Neuronal stem cell (in vitro differentiated cells): ENCODE measurements at regions not wholly inside any gene's neighbourhood (a gene's known extent, or its start where the extent isn't known, plus 50 kb on each side); places are given as distances from the start of the nearest gene placed in this dataset.

Source experiments
- DNase-seq: peaks from one replicate; pipeline ENCODE4 v3.0.0-alpha.2; 2013; ENCODE audit warnings: low spot score
- H2AFZ ChIP-seq: one replicate; pipeline ENCODE4 v1.6.1; 2013; ENCODE audit warnings: mild to moderate bottlenecking, low read length, inconsistent platforms
- H2AK5ac ChIP-seq: 2 replicates; pipeline ENCODE4 v1.6.1; 2013; ENCODE audit warnings: low read depth, mild to moderate bottlenecking, inconsistent platforms, low read length, moderate library complexity, mixed read lengths
- H2BK120ac ChIP-seq: 2 replicates; pipeline ENCODE4 v1.6.1; 2013; ENCODE audit warnings: low read depth, mild to moderate bottlenecking, inconsistent platforms, low read length, moderate library complexity, mixed read lengths
- H2BK12ac ChIP-seq: one replicate; pipeline ENCODE4 v1.6.1; 2013; ENCODE audit warnings: low read length, inconsistent platforms
- H2BK15ac ChIP-seq: 2 replicates; pipeline ENCODE4 v1.6.1; 2013; ENCODE audit warnings: mild to moderate bottlenecking, low read length, inconsistent platforms, mixed read lengths
- H2BK5ac ChIP-seq: one replicate; pipeline ENCODE4 v1.6.1; 2013; ENCODE audit warnings: inconsistent platforms, mild to moderate bottlenecking, low read length, moderate library complexity
- H3K14ac ChIP-seq: one replicate; pipeline ENCODE4 v1.6.1; 2013; ENCODE audit warnings: low read length, inconsistent platforms
- H3K18ac ChIP-seq: 2 replicates; pipeline ENCODE4 v1.6.1; 2013; ENCODE audit warnings: low read length, inconsistent platforms
- H3K23ac ChIP-seq: 2 replicates; pipeline ENCODE4 v1.6.1; 2013; ENCODE audit warnings: low read depth, mild to moderate bottlenecking, mixed read lengths, low read length, inconsistent platforms; ENCODE audit not compliant: poor library complexity
- H3K27ac ChIP-seq: replicated peaks from 3 replicates; pipeline ENCODE4 v1.5.1; 2013; ENCODE audit warnings: low read length, inconsistent platforms
- H3K27me3 ChIP-seq, 3 experiments: 2 replicates each; pipeline ENCODE4 v1.6.1; 2013; ENCODE audit warnings: low read length in 3 of 3, mild to moderate bottlenecking in 2 of 3, inconsistent platforms in 1 of 3, low read depth in 1 of 3, mixed read lengths in 1 of 3, moderate library complexity in 1 of 3; ENCODE audit not compliant: control insufficient read depth in 3 of 3, insufficient read depth in 3 of 3
- H3K36me3 ChIP-seq, 2 donors: replicated peaks in 1 of 2; 2 replicates each; pipeline ENCODE4 v1.6.1; 2013; ENCODE audit warnings: low read length in 2 of 2; ENCODE audit not compliant: control insufficient read depth in 2 of 2, insufficient read depth in 2 of 2
- H3K4ac ChIP-seq: 2 replicates; pipeline ENCODE4 v1.6.1; 2013; ENCODE audit warnings: inconsistent platforms, mild to moderate bottlenecking, low read length, moderate library complexity
- H3K4me1 ChIP-seq, 2 donors: 1 replicate in 1 of 2; 2 replicates in 1 of 2; pipeline ENCODE4 v1.6.1; 2013; ENCODE audit warnings: low read length in 2 of 2, low read depth in 1 of 2; ENCODE audit not compliant: control insufficient read depth in 2 of 2, insufficient read depth in 1 of 2
- H3K4me2 ChIP-seq: one replicate; pipeline ENCODE4 v1.6.1; 2013; ENCODE audit warnings: mild to moderate bottlenecking, low read length, inconsistent platforms; ENCODE audit not compliant: insufficient read depth, poor library complexity, severe bottlenecking
- H3K4me3 ChIP-seq, 2 donors: 2 replicates each; pipeline ENCODE4 v1.5.1; 2013; ENCODE audit warnings: low read length in 2 of 2, mild to moderate bottlenecking in 2 of 2, inconsistent platforms in 1 of 2, moderate library complexity in 1 of 2
- H3K79me1 ChIP-seq: one replicate; pipeline ENCODE4 v1.6.1; 2013; ENCODE audit warnings: low read depth, mild to moderate bottlenecking, inconsistent platforms, low read length, moderate library complexity
- H3K9ac ChIP-seq: one replicate; pipeline ENCODE4 v1.6.1; 2013; ENCODE audit warnings: mild to moderate bottlenecking, low read depth, low read length, inconsistent platforms; ENCODE audit not compliant: poor library complexity
- H3K9me3 ChIP-seq, 2 donors: replicated peaks in 1 of 2; 2 replicates each; pipeline versions ENCODE3 to v1.6.1; 2013; ENCODE audit warnings: low read length in 2 of 2, mild to moderate bottlenecking in 2 of 2, inconsistent platforms in 1 of 2, low read depth in 1 of 2, mixed read lengths in 1 of 2, moderate library complexity in 1 of 2; ENCODE audit not compliant: control insufficient read depth in 2 of 2, insufficient read depth in 1 of 2
- H4K8ac ChIP-seq: one replicate; pipeline ENCODE4 v1.6.1; 2013; ENCODE audit warnings: low read depth, mild to moderate bottlenecking, inconsistent platforms, low read length, moderate library complexity
- H4K91ac ChIP-seq: one replicate; pipeline ENCODE4 v1.6.1; 2013; ENCODE audit warnings: low read length, low read depth, mild to moderate bottlenecking, inconsistent platforms; ENCODE audit not compliant: poor library complexity
- WGBS, 2 donors: extraction: QIAGEN DNeasy Blood & Tissue Kit; methylation state at CpG; one replicate each; pipeline ENCODE4 v1.1.7; 2013; ENCODE audit warnings: missing lambda C conversion rate in 2 of 2, mixed read lengths in 1 of 2; ENCODE audit not compliant: insufficient read length in 2 of 2, insufficient replicate concordance in 1 of 2; ENCODE audit errors: extremely low coverage in 2 of 2; 5-methylcytosine and 5-hydroxymethylcytosine counted together

- Histone ChIP-seq H2BK5ac (no peak overlapping the region), H3K4ac (no peak overlapping the region), H3K79me1 (no peaks in the 10 kb centered on the region), H3K27ac (no peak overlapping the region), H2AFZ (no peak overlapping the region), H4K91ac (no peak overlapping the region), H3K4me3 (peak overlapping the region in 1 of 2 donors; percentile 20), H2BK120ac (no peak overlapping the region), H2BK12ac (no peak overlapping the region), H3K23ac (peak overlapping the region; percentile 12), H2BK15ac (no peak overlapping the region), H4K8ac (no peak overlapping the region), H3K4me1 (no peaks in the 10 kb centered on the region), H3K9ac (peak overlapping the region; percentile 77), H3K9me3 (peaks cover 0 to 2% of the 10 kb centered on the region in 2 donors), H3K4me2 (no peak overlapping the region), H2AK5ac (peak overlapping the region; percentile 56), H3K14ac (peak overlapping the region; percentile 47), H3K18ac (peak overlapping the region; percentile 87), H3K27me3 (no peaks in the 10 kb centered on the region), H3K36me3 (no peaks in the 10 kb centered on the region)
- no peak for DNase-seq
- no CpG with 5 or more reads among the region's 7 CpGs for WGBS, 2 donors
Observed at GRCh38 chr4:106609917-106610316, 241.3 kb upstream of the GIMD1 start.

- H3K36me3 ChIP-seq: no peaks in the 10 kb centered on the region
- H3K27me3 ChIP-seq: no peaks in the 10 kb centered on the region
- no peak overlapping the region for H3K23ac ChIP-seq
- H3K18ac ChIP-seq: no peak overlapping the region
- H4K8ac ChIP-seq: no peak overlapping the region
- H3K4me1 ChIP-seq: no peaks in the 10 kb centered on the region
- H3K79me1 ChIP-seq: no peaks in the 10 kb centered on the region
- no peak overlapping the region for H3K9ac ChIP-seq
- H2BK15ac ChIP-seq: no peak overlapping the region
- no peak for DNase-seq
- H4K91ac ChIP-seq: no peak overlapping the region
- H2AFZ ChIP-seq: no peak overlapping the region
- H2AK5ac ChIP-seq: no peak overlapping the region
- no peak overlapping the region for H3K27ac ChIP-seq
- no peak overlapping the region for H3K4me3 ChIP-seq
- no peak overlapping the region for H2BK5ac ChIP-seq
- no peak overlapping the region for H3K4me2 ChIP-seq
- no peak overlapping the region for H2BK12ac ChIP-seq
- no peak overlapping the region for H3K14ac ChIP-seq
- no CpG with 5 or more reads among the region's 2 CpGs for WGBS, 2 donors
- no peak overlapping the region for H2BK120ac ChIP-seq
- no peak overlapping the region for H3K4ac ChIP-seq
- H3K9me3 ChIP-seq: peaks cover 0 to 4% of the 10 kb centered on the region in 2 donors
Observed at GRCh38 chr4:106607558-106607957, 239.0 kb upstream of the GIMD1 start.

GRCh38 chr4:106604319-106605051 lies 235.9 kb upstream of the GIMD1 start:
- Histone ChIP-seq H3K4me3 (peak overlapping the region in 1 of 2 donors; percentile 37), H2BK5ac (no peak overlapping the region), H3K14ac (no peak overlapping the region), H2AK5ac (no peak overlapping the region), H3K79me1 (no peaks in the 10 kb centered on the region), H3K9ac (no peak overlapping the region), H2AFZ (no peak overlapping the region), H3K36me3 (no peaks in the 10 kb centered on the region), H3K23ac (no peak overlapping the region), H4K91ac (no peak overlapping the region), H3K18ac (no peak overlapping the region), H3K27me3 (no peaks in the 10 kb centered on the region), H2BK12ac (no peak overlapping the region), H3K4me1 (no peaks in the 10 kb centered on the region), H3K4ac (no peak overlapping the region), H2BK120ac (no peak overlapping the region), H3K9me3 (peaks cover 0 to 2% of the 10 kb centered on the region in 2 donors), H3K27ac (no peak overlapping the region), H3K4me2 (no peak overlapping the region), H2BK15ac (no peak overlapping the region), H4K8ac (no peak overlapping the region)
- WGBS, 2 donors: no CpG with 5 or more reads among the region's 4 CpGs
- no peak for DNase-seq

- peak overlapping the region in 1 of 2 donors; percentile 41 for H3K4me3 ChIP-seq
- no CpG with 5 or more reads among the region's 3 CpGs for WGBS, 2 donors
- peaks cover 0 to 2% of the 10 kb centered on the region in 2 donors for H3K9me3 ChIP-seq
- no peak overlapping the region for H4K8ac ChIP-seq
- no peak overlapping the region for H3K23ac ChIP-seq
- H3K4me1 ChIP-seq: no peaks in the 10 kb centered on the region
- H3K9ac ChIP-seq: no peak overlapping the region
- H2AFZ ChIP-seq: no peak overlapping the region
- no peak for DNase-seq
- no peaks in the 10 kb centered on the region for H3K27me3 ChIP-seq
- H3K4me2 ChIP-seq: no peak overlapping the region
- H2BK12ac ChIP-seq: no peak overlapping the region
- H3K18ac ChIP-seq: no peak overlapping the region
- no peak overlapping the region for H4K91ac ChIP-seq
- no peak overlapping the region for H2BK120ac ChIP-seq
- H3K36me3 ChIP-seq: no peaks in the 10 kb centered on the region
- H3K4ac ChIP-seq: no peak overlapping the region
- no peak overlapping the region for H2AK5ac ChIP-seq
- H2BK5ac ChIP-seq: no peak overlapping the region
- H3K79me1 ChIP-seq: no peaks in the 10 kb centered on the region
- peak overlapping the region; percentile 9 for H3K14ac ChIP-seq
- no peak overlapping the region for H3K27ac ChIP-seq
- H2BK15ac ChIP-seq: no peak overlapping the region
Observed at GRCh38 chr4:106603471-106603870, 234.9 kb upstream of the GIMD1 start.
